Left lung (tissue), 4 donors: ENCODE measurements at regions not wholly inside any gene's neighbourhood (a gene's known extent, or its start where the extent isn't known, plus 50 kb on each side); places are given as distances from the start of the nearest gene placed in this dataset.

Source experiments
- ATAC-seq: fragments of 200-7000 bp; cut with Tn5 transposase; one replicate; pipeline ENCODE4 v1.9.1; 2020; ENCODE audit warnings: moderate library complexity
- DNase-seq, 4 donors: peaks; one replicate each; pipeline ENCODE4 v3.0.0-alpha.2; 2013 to 2020
- H3K27ac ChIP-seq, 2 donors: fragments of 200-600 bp; sonication (generic) in 1 of 2; one replicate each; pipeline versions ENCODE4 v1.5.0 to v1.8.0; 2020 to 2021
- H3K27me3 ChIP-seq, 2 donors: fragments of 200-600 bp; sonication (generic) in 1 of 2; one replicate each; pipeline versions ENCODE4 v1.5.0 to v1.8.0; 2020 to 2021
- H3K36me3 ChIP-seq, 2 donors: fragments of 200-600 bp; sonication (generic) in 1 of 2; one replicate each; pipeline versions ENCODE4 v1.5.0 to v1.8.0; 2020 to 2021
- H3K4me1 ChIP-seq, 2 donors: fragments of 200-600 bp; one replicate each; pipeline ENCODE4 v1.8.0; 2021
- H3K4me3 ChIP-seq, 2 donors: fragments of 200-600 bp; sonication (generic) in 1 of 2; one replicate each; pipeline versions ENCODE4 v1.5.0 to v1.8.0; 2020 to 2021; ENCODE audit warnings: mild to moderate bottlenecking in 1 of 2
- H3K9me3 ChIP-seq, 2 donors: fragments of 200-600 bp; sonication (generic) in 1 of 2; one replicate each; pipeline versions ENCODE4 v1.5.0 to v1.8.0; 2020 to 2021
- intact Hi-C, 2 donors: fragments of 100-400 bp; cut with DNase I; formaldehyde crosslinking; loops; one replicate each; pipeline versions ENCODE4 v1.11.2 to v1.14.2; 2022
- TF ChIP-seq, protein P1 (sequence below), 2 donors: fragments of 200-600 bp; sonication (generic) in 1 of 2; IDR thresholded peaks; one replicate each; pipeline versions ENCODE4 v1.5.0 to v1.8.0; 2021; ENCODE audit warnings: antibody characterized with exemption in 2 of 2
- donor health status: DM: no; HTN: yes; CAD: no.
- donor health status: DM: no; HTN: no; CAD: no.

DNA sequence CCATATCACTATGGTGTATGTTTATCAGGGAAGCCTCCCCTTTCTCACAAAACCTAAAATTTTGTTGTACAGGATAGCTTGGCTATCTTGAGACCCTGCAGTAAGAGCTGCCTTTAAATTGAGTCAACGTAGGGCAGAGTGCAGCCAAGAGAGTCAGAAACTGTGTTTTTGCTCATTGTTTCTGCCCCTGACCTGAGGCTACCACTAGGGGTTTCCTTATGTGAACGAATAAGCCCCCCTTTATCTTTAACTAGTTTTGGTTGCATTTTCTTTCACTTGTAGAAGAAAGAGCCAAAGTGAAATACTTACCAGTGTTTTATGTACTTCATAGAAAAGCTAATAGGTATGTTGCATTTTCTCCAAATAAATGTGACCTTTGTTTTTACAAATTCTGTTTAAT is 149.9 kb upstream of the TMC3 start:
- Histone ChIP-seq H3K27ac (no peak overlapping the region), H3K4me1 (no peaks in the 10 kb centered on the region), H3K4me3 (no peak overlapping the region), H3K36me3 (no peaks in the 10 kb centered on the region), H3K27me3 (no peaks in the 10 kb centered on the region), H3K9me3 (no peaks in the 10 kb centered on the region)
- DNase-seq (no peak), ATAC-seq (no peak)
- intact Hi-C loops, result no loop called here
- TF ChIP-seq, protein P1, sequence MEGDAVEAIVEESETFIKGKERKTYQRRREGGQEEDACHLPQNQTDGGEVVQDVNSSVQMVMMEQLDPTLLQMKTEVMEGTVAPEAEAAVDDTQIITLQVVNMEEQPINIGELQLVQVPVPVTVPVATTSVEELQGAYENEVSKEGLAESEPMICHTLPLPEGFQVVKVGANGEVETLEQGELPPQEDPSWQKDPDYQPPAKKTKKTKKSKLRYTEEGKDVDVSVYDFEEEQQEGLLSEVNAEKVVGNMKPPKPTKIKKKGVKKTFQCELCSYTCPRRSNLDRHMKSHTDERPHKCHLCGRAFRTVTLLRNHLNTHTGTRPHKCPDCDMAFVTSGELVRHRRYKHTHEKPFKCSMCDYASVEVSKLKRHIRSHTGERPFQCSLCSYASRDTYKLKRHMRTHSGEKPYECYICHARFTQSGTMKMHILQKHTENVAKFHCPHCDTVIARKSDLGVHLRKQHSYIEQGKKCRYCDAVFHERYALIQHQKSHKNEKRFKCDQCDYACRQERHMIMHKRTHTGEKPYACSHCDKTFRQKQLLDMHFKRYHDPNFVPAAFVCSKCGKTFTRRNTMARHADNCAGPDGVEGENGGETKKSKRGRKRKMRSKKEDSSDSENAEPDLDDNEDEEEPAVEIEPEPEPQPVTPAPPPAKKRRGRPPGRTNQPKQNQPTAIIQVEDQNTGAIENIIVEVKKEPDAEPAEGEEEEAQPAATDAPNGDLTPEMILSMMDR (IDR thresholded peaks at IDR 0.05), result no peak

DNA sequence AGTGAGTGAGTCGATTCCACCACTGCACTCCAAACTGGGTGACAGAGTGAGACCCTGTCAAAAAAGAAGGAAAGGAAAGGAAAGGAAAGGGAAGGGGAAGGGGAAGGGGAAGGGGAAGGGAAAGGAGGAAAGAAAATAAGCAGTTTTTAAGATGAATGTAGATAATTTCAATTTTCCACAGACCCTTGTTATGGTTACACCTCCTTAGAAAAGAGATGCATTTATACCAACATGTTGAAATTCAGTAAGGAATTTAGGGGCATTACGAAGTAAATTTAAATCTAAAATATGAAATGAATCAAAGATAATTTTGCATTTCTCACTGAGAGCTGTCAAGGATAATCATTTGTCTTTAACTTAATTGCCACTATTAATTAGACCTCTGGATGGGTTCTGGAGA is 146.5 kb upstream of the TMC3 start:
- ATAC-seq, result no peak
- no peaks in the 10 kb centered on the region for H3K36me3 ChIP-seq
- H3K4me3 ChIP-seq, result no peak overlapping the region
- no peak for DNase-seq
- intact Hi-C loops, result no loop called here
- no peaks in the 10 kb centered on the region for H3K9me3 ChIP-seq
- TF ChIP-seq, protein P1 (IDR thresholded peaks at IDR 0.05), result no peak
- no peaks in the 10 kb centered on the region for H3K27me3 ChIP-seq
- no peaks in the 10 kb centered on the region for H3K4me1 ChIP-seq
- no peak overlapping the region for H3K27ac ChIP-seq

DNA sequence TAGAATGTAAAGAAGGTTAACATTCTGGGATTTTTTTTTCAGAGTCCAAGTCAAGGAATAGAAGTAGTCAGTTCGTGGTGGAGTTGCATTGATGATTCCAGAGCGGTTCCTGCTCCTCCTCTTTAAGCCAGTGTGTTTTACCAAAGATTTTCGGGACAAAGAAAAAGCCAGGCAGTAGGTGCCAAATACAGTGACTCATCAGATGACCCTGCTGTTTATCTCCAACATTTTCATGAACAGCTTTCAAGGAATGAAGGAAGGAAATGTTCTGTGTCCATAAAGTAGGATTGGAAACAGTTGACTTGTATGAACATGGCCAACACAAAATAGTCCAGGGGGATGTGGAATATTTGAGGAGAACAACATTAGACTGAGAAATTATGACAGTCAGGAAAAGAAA is 142.4 kb upstream of the TMC3 start:
- TF ChIP-seq, protein P1 (IDR thresholded peaks at IDR 0.05), result no peak
- intact Hi-C loops, result no loop called here
- Histone ChIP-seq H3K27ac (no peak overlapping the region), H3K36me3 (no peaks in the 10 kb centered on the region), H3K4me1 (no peaks in the 10 kb centered on the region), H3K27me3 (peaks cover 0 to 5% of the 10 kb centered on the region in 2 donors), H3K9me3 (no peaks in the 10 kb centered on the region), H3K4me3 (no peak overlapping the region)
- DNase-seq (no peak), ATAC-seq (no peak)

DNA sequence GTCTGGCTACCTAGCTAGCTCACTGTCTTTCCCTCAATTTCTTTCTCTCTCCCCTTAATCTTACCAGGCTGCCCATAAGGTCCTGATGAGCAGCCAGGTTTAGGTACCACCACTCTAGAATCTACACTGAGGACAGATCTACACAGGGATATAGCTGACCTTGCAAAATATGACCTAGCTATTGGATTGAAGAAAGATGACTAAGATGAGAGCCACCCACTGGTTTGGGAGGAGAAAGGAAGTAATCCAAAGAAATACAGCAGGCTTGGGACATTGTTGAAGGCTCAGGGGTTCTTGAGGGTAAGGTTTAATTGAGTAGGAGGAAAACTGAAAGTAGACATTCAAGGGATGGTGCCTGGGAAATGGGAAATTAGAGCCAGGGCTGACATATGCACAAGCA is 142.0 kb upstream of the TMC3 start:
- Histone ChIP-seq H3K4me3 (no peak overlapping the region), H3K9me3 (no peaks in the 10 kb centered on the region), H3K27me3 (peaks cover 0 to 5% of the 10 kb centered on the region in 2 donors), H3K27ac (no peak overlapping the region), H3K36me3 (no peaks in the 10 kb centered on the region), H3K4me1 (no peaks in the 10 kb centered on the region)
- DNase-seq (no peak), ATAC-seq (no peak)
- intact Hi-C loops, result no loop called here
- TF ChIP-seq, protein P1 (IDR thresholded peaks at IDR 0.05), result no peak

DNA sequence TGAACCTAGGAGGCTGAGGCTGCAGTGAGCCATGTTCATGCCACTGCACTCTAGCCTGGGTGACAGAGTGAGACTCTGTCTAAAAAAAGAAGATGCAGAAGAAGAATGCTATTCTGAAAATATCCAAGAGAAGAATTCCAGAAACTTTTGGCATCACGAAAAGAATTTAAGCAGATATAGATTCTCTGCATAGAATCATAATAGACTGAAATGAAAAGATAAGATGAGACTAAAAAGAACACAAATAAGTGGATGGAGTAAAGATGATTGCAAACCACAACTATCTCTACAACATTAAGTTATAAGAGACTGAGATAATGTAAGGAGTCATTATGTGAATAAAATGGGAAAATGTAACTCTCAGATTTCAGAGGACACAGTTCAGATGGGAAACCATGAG is 140.7 kb upstream of the TMC3 start:
- Histone ChIP-seq H3K36me3 (no peaks in the 10 kb centered on the region), H3K4me1 (no peaks in the 10 kb centered on the region), H3K9me3 (no peaks in the 10 kb centered on the region), H3K4me3 (no peak overlapping the region), H3K27ac (no peak overlapping the region), H3K27me3 (peaks cover 0 to 5% of the 10 kb centered on the region in 2 donors)
- intact Hi-C loops, result no loop called here
- ATAC-seq (no peak), DNase-seq (no peak)
- TF ChIP-seq, protein P1 (IDR thresholded peaks at IDR 0.05), result no peak
